Right lobe of liver (tissue), 4 donors: ENCODE measurements at regions not wholly inside any gene's neighbourhood (a gene's known extent, or its start where the extent isn't known, plus 50 kb on each side); places are given as distances from the start of the nearest gene placed in this dataset.

ENCODE experiments used
- POLR2A ChIP-seq: fragments of 450-650 bp; IDR thresholded peaks from one replicate; pipeline ENCODE4 v1.6.1; 2017; ENCODE audit warnings: antibody characterized with exemption, mild to moderate bottlenecking
- TF ChIP-seq, protein P1 (sequence below), 4 donors: fragments of 200-600 bp in 3 of 4; fragments of 450-650 bp in 1 of 4; IDR thresholded peaks; one replicate each; pipeline versions ENCODE4 v1.5.1 to v1.8.0; 2016 to 2022; ENCODE audit warnings: antibody characterized with exemption in 4 of 4, mild to moderate bottlenecking in 2 of 4
- donor health status: DM: no; HTN: no; CAD: no.
- donor health status: DM: no; HTN: no; CAD: no.
- donor health status: DM: no; HTN: yes; CAD: no.

- TF ChIP-seq, protein P1, sequence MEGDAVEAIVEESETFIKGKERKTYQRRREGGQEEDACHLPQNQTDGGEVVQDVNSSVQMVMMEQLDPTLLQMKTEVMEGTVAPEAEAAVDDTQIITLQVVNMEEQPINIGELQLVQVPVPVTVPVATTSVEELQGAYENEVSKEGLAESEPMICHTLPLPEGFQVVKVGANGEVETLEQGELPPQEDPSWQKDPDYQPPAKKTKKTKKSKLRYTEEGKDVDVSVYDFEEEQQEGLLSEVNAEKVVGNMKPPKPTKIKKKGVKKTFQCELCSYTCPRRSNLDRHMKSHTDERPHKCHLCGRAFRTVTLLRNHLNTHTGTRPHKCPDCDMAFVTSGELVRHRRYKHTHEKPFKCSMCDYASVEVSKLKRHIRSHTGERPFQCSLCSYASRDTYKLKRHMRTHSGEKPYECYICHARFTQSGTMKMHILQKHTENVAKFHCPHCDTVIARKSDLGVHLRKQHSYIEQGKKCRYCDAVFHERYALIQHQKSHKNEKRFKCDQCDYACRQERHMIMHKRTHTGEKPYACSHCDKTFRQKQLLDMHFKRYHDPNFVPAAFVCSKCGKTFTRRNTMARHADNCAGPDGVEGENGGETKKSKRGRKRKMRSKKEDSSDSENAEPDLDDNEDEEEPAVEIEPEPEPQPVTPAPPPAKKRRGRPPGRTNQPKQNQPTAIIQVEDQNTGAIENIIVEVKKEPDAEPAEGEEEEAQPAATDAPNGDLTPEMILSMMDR (IDR thresholded peaks at IDR 0.05) = no peak
- no peak for TF ChIP-seq POLR2A
Observed at GRCh38 chr1:87176087-87176486, 152.6 kb upstream of the LMO4 start.
